Daoy (cell line): ENCODE measurements at regions not wholly inside any gene's neighbourhood (a gene's known extent, or its start where the extent isn't known, plus 50 kb on each side); places are given as distances from the start of the nearest gene placed in this dataset.

Experiments used
- DNase-seq: peaks from one replicate; pipeline ENCODE4 v3.0.0-alpha.2; 2015; ENCODE audit warnings: low read depth

GRCh38 chr2:23238011-23238657, 146.8 kb upstream of the KLHL29 start:
- DNase-seq, result no peak

GRCh38 chr2:23239374-23239773, 145.6 kb upstream of the KLHL29 start:
- DNase-seq, result no peak

GRCh38 chr2:23241121-23241520, 143.9 kb upstream of the KLHL29 start:
- no peak for DNase-seq

- peak; percentile 69 for DNase-seq
These were observed 143.3 kb upstream of the KLHL29 start for GRCh38 chr2:23241611-23242245.

- no peak for DNase-seq
These were observed 141.8 kb upstream of the KLHL29 start for GRCh38 chr2:23243073-23243659.

- DNase-seq, result no peak
These were observed 140.4 kb upstream of the KLHL29 start for GRCh38 chr2:23244617-23245016.

GRCh38 chr2:23246992-23247683, 137.8 kb upstream of the KLHL29 start:
- no peak for DNase-seq

GRCh38 chr2:23248667-23249066, 136.3 kb upstream of the KLHL29 start:
- DNase-seq, result no peak

GRCh38 chr2:23249348-23249747, 135.6 kb upstream of the KLHL29 start:
- DNase-seq, result no peak

GRCh38 chr2:23250371-23250770, 134.6 kb upstream of the KLHL29 start:
- DNase-seq, result no peak

GRCh38 chr2:23256643-23257042, 128.3 kb upstream of the KLHL29 start:
- no peak for DNase-seq

GRCh38 chr2:23260621-23261020, 124.4 kb upstream of the KLHL29 start:
- no peak for DNase-seq

- no peak for DNase-seq
These were observed 116.3 kb upstream of the KLHL29 start for GRCh38 chr2:23268467-23269263.

GRCh38 chr2:23269747-23270146, 115.2 kb upstream of the KLHL29 start:
- no peak for DNase-seq

- no peak for DNase-seq
These were observed 114.2 kb upstream of the KLHL29 start for GRCh38 chr2:23270810-23271209.

GRCh38 chr2:23271230-23271629, 113.7 kb upstream of the KLHL29 start:
- no peak for DNase-seq

GRCh38 chr2:23273786-23274185, 111.2 kb upstream of the KLHL29 start:
- DNase-seq, result peak; percentile 55

GRCh38 chr2:23280401-23280800, 104.6 kb upstream of the KLHL29 start:
- peak; percentile 72 for DNase-seq

GRCh38 chr2:23283653-23284052, 101.3 kb upstream of the KLHL29 start:
- peak; percentile 38 for DNase-seq

GRCh38 chr2:23285091-23285800, 99.7 kb upstream of the KLHL29 start:
- DNase-seq, result no peak

GRCh38 chr2:23286031-23286757, 98.8 kb upstream of the KLHL29 start:
- DNase-seq, result no peak
